ENCODE measurements at regions not wholly inside any gene's neighbourhood (a gene's known extent, or its start where the extent isn't known, plus 50 kb on each side); places are given as distances from the start of the nearest gene placed in this dataset.

GRCh38 chr3:23720885-23721284 lies 84.9 kb upstream of the UBE2E1 start:
- TF ChIP-seq CTCF (IDR thresholded peaks at IDR 0.05; ENCODE audit: extremely low read depth in 1 of 2, insufficient read depth in 1 of 2, low read depth in 1 of 2, low read length in 2 of 2) (no peak), EZH2 (IDR thresholded peaks at IDR 0.05; ENCODE audit: borderline replicate concordance, low read depth, low read length, severe bottlenecking) (no peak), POLR2AphosphoS5 (IDR thresholded peaks at IDR 0.05; ENCODE audit: insufficient read depth, low read depth, low read length) (no peak), JUN (IDR thresholded peaks at IDR 0.05; ENCODE audit: borderline replicate concordance, insufficient read depth, insufficient read length, low read depth) (no peak), POLR2A (IDR thresholded peaks at IDR 0.05; ENCODE audit: low read depth, low read length) (no peak), MAX (IDR thresholded peaks at IDR 0.05; ENCODE audit: insufficient read depth, insufficient read length) (no peak), FOS (IDR thresholded peaks at IDR 0.05; ENCODE audit: borderline replicate concordance, insufficient read depth, low read length) (no peak), MYC (IDR thresholded peaks at IDR 0.05; ENCODE audit: low read depth, low read length) (no peak), GATA2 (IDR thresholded peaks at IDR 0.05; ENCODE audit: insufficient read depth, insufficient read length, low read depth, low read length) (no peak)

Measured in endothelial cell of umbilical vein (primary cell).